H1 (cell line): ENCODE measurements at regions not wholly inside any gene's neighbourhood (a gene's known extent, or its start where the extent isn't known, plus 50 kb on each side); places are given as distances from the start of the nearest gene placed in this dataset.

Experiments
- CTCF ChIA-PET: fragments of 300-600 bp; sonication (Branson Sonifier 250); formaldehyde crosslinking; loops from one replicate; lab custom pipeline; 2021; ENCODE audit not compliant: partially characterized antibody; lab: Charles Lee
- POLR2A ChIA-PET: fragments of 300-600 bp; sonication (Branson Sonifier 250); formaldehyde crosslinking; loops from one replicate; lab custom pipeline; 2021; ENCODE audit warnings: inconsistent platforms; ENCODE audit not compliant: partially characterized antibody; lab: Charles Lee
- DNase-seq, 2 experiments: peaks; one replicate each; pipeline versions ENCODE4 v3.0.0 to v3.0.0-alpha.2; 2010 to 2022; ENCODE audit warnings: low spot score in 2 of 2, low read depth in 1 of 2, mixed read lengths in 1 of 2
- FAIRE-seq: peaks from 2 replicates; lab custom pipeline; 2011; peaks lifted over from hg19 to GRCh38; lab: Jason Lieb, UNC
- H2AFZ ChIP-seq: 2 replicates; pipeline ENCODE4 v1.8.1; 2012; ENCODE audit warnings: low read length, inconsistent platforms
- H2AK5ac ChIP-seq: 2 replicates; pipeline ENCODE4 v1.6.1; 2013; ENCODE audit warnings: low read depth, low read length
- H2BK120ac ChIP-seq: replicated peaks from 2 replicates; pipeline ENCODE3; 2013; ENCODE audit warnings: low read depth, low read length, inconsistent platforms
- H2BK12ac ChIP-seq: 2 replicates; pipeline ENCODE4 v1.6.1; 2013; ENCODE audit warnings: low read depth, low read length
- H2BK15ac ChIP-seq: 2 replicates; pipeline ENCODE4 v1.6.1; 2013; ENCODE audit warnings: low read length
- H2BK20ac ChIP-seq: 2 replicates; pipeline ENCODE4 v1.6.1; 2013; ENCODE audit warnings: low read length
- H2BK5ac ChIP-seq: 2 replicates; pipeline ENCODE4 v1.6.1; 2013; ENCODE audit warnings: low read depth, low read length
- H3K14ac ChIP-seq: 2 replicates; pipeline ENCODE4 v1.6.1; 2013; ENCODE audit warnings: inconsistent platforms; ENCODE audit not compliant: insufficient read length
- H3K18ac ChIP-seq: 2 replicates; pipeline ENCODE4 v1.6.1; 2013; ENCODE audit warnings: low read length; ENCODE audit errors: extremely low read depth
- H3K23ac ChIP-seq: 2 replicates; pipeline ENCODE4 v1.6.1; 2013; ENCODE audit warnings: inconsistent platforms; ENCODE audit not compliant: insufficient read length
- H3K23me2 ChIP-seq: 2 replicates; pipeline ENCODE4 v1.6.1; 2013; ENCODE audit warnings: low read depth, low read length
- H3K27ac ChIP-seq: 2 replicates; pipeline ENCODE4 v1.6.1; 2011; ENCODE audit warnings: low read depth, low read length, inconsistent platforms
- H3K27me3 ChIP-seq, 4 experiments: replicated peaks in 1 of 4; 1 replicate in 1 of 4; 2 replicates in 3 of 4; pipeline versions ENCODE4 v1.6.1 to v1.8.1; 2011 to 2013; ENCODE audit warnings: low read length in 3 of 4, mild to moderate bottlenecking in 3 of 4, inconsistent platforms in 2 of 4, mixed read lengths in 2 of 4, moderate library complexity in 1 of 4; ENCODE audit not compliant: control insufficient read depth in 3 of 4, insufficient read depth in 3 of 4; ENCODE audit errors: extremely low read depth in 1 of 4
- H3K36me3 ChIP-seq, 4 experiments: 2 replicates each; pipeline versions ENCODE4 v1.6.1 to v1.8.1; 2011 to 2013; ENCODE audit warnings: mild to moderate bottlenecking in 4 of 4, low read length in 3 of 4, moderate library complexity in 2 of 4, control low read depth in 1 of 4, inconsistent platforms in 1 of 4; ENCODE audit not compliant: insufficient read depth in 4 of 4, control insufficient read depth in 2 of 4
- H3K4ac ChIP-seq: replicated peaks from 2 replicates; pipeline ENCODE3; 2013; ENCODE audit warnings: low read length, low read depth, mixed read lengths, inconsistent platforms; ENCODE audit not compliant: insufficient read length
- H3K4me1 ChIP-seq, 4 experiments: replicated peaks in 1 of 4; 1 replicate in 1 of 4; 2 replicates in 3 of 4; pipeline versions ENCODE4 v1.6.1 to v1.8.1; 2011 to 2013; ENCODE audit warnings: low read length in 3 of 4, inconsistent platforms in 2 of 4, mixed read lengths in 1 of 4; ENCODE audit not compliant: insufficient read depth in 4 of 4, control insufficient read depth in 3 of 4
- H3K4me2 ChIP-seq, 2 experiments: 2 replicates each; pipeline versions ENCODE4 v1.6.1 to v1.8.1; 2011 to 2013; ENCODE audit warnings: low read depth in 2 of 2, low read length in 2 of 2, control low read depth in 1 of 2, inconsistent platforms in 1 of 2, mild to moderate bottlenecking in 1 of 2; ENCODE audit not compliant: insufficient read depth in 1 of 2
- H3K4me3 ChIP-seq, 4 experiments: fragments of 200-600, 300-600 bp in 1 of 4; sonication (generic), shearing (Covaris generic), sonication (Bioruptor Twin) in 1 of 4; 2 replicates each; pipeline versions ENCODE4 v1.5.1 to v1.8.1; 2011 to 2016; ENCODE audit warnings: low read length in 4 of 4, low read depth in 3 of 4, control low read depth in 2 of 4, inconsistent platforms in 2 of 4, mild to moderate bottlenecking in 2 of 4, mixed read lengths in 1 of 4, moderate library complexity in 1 of 4; ENCODE audit not compliant: insufficient read depth in 2 of 4; ENCODE audit errors: extremely low read depth in 1 of 4
- H3K56ac ChIP-seq: replicated peaks from 2 replicates; pipeline ENCODE3; 2013; ENCODE audit warnings: low read depth, mild to moderate bottlenecking, mixed read lengths, low read length, inconsistent platforms; ENCODE audit not compliant: insufficient read length
- H3K79me1 ChIP-seq: 2 replicates; pipeline ENCODE4 v1.6.1; 2013; ENCODE audit warnings: low read depth, low read length, control low read depth
- H3K79me2 ChIP-seq, 2 experiments: 2 replicates each; pipeline versions ENCODE4 v1.6.1 to v1.8.1; 2012 to 2013; ENCODE audit warnings: low read length in 2 of 2, mild to moderate bottlenecking in 2 of 2, inconsistent platforms in 1 of 2; ENCODE audit not compliant: insufficient read depth in 2 of 2, control insufficient read depth in 1 of 2
- H3K9ac ChIP-seq, 4 experiments: replicated peaks in 1 of 4; 1 replicate in 1 of 4; 2 replicates in 3 of 4; pipeline versions ENCODE4 v1.6.1 to v1.8.1; 2011 to 2013; ENCODE audit warnings: low read depth in 3 of 4, low read length in 3 of 4, control low read depth in 2 of 4, mild to moderate bottlenecking in 2 of 4, moderate library complexity in 2 of 4, inconsistent platforms in 1 of 4; ENCODE audit errors: extremely low read depth in 1 of 4
- H3K9me3 ChIP-seq, 2 experiments: 2 replicates each; pipeline versions ENCODE4 v1.6.1 to v1.8.1; 2012 to 2013; ENCODE audit warnings: mild to moderate bottlenecking in 2 of 2, moderate library complexity in 2 of 2, control low read depth in 1 of 2, inconsistent platforms in 1 of 2, low read depth in 1 of 2, low read length in 1 of 2, mixed read lengths in 1 of 2; ENCODE audit not compliant: insufficient read depth in 2 of 2
- H4K20me1 ChIP-seq, 2 experiments: replicated peaks in 1 of 2; 2 replicates each; pipeline versions ENCODE3 to v1.8.1; 2011 to 2013; ENCODE audit warnings: inconsistent platforms in 2 of 2, low read length in 2 of 2, mild to moderate bottlenecking in 1 of 2; ENCODE audit not compliant: insufficient read depth in 2 of 2, control insufficient read depth in 1 of 2
- H4K5ac ChIP-seq: 2 replicates; pipeline ENCODE4 v1.6.1; 2013; ENCODE audit warnings: low read length, low read depth, mixed read lengths, inconsistent platforms; ENCODE audit not compliant: insufficient read length
- H4K8ac ChIP-seq: 2 replicates; pipeline ENCODE4 v1.8.0; 2013; ENCODE audit warnings: mild to moderate bottlenecking, moderate library complexity, low read length, inconsistent platforms; ENCODE audit not compliant: insufficient read depth; ENCODE audit errors: extremely low read depth
- H4K91ac ChIP-seq: replicated peaks from 2 replicates; pipeline ENCODE3; 2013; ENCODE audit warnings: low read length, mixed read lengths, inconsistent platforms; ENCODE audit not compliant: insufficient read length
- KDM5A ChIP-seq: fragments of 200-600 bp; IDR thresholded peaks from 2 replicates; pipeline ENCODE4 v1.7.1; 2012; ENCODE audit warnings: mild to moderate bottlenecking, low read length, inconsistent platforms, mixed read lengths
- WGBS, 2 experiments: shearing (Covaris generic) in 1 of 2; methylation state at CpG; one replicate each; pipeline versions ENCODE4 v1.1.6 to v1.1.7; 2013 to 2015; ENCODE audit warnings: low lambda C conversion rate in 2 of 2, mixed read lengths in 2 of 2, inconsistent platforms in 1 of 2, low coverage in 1 of 2, missing lambda C conversion rate in 1 of 2; ENCODE audit not compliant: insufficient replicate concordance in 2 of 2, insufficient coverage in 1 of 2, insufficient read length in 1 of 2; ENCODE audit errors: extremely low coverage in 1 of 2, missing lambda C conversion rate in 1 of 2; 5-methylcytosine and 5-hydroxymethylcytosine counted together

DNA sequence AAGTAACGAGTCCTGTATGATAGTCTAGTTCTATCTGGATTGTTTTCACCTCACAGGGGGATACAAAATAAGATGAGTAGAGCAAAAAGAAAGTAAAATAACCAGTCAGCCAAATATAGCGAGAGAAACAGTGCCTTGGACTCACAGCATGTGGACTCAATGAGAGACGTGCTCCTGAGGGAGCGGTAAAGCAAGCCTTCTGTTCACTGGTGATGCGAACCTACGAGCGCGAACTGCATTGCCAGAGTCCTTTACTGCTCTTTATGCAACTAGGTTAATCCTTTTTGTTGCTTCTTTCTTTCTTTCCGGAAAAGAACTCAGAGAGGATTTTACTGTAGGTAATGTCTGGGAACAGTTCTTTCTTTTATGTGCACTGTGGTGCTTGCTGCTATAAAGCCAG lies 132.7 kb downstream of the ANXA1 start:
- WGBS, 2 experiments = 92% methylated on average over 9 of the region's 9 CpGs; no CpG with 5 or more reads in 1 of the 2 experiments
- Histone ChIP-seq H3K4me2 (no peak overlapping the region), H3K27me3 (no peaks in the 10 kb centered on the region), H3K36me3 (no peaks in the 10 kb centered on the region), H3K56ac (no peak overlapping the region), H3K79me1 (no peaks in the 10 kb centered on the region), H2AFZ (peak overlapping the region; percentile 79; the same call in 1 of the 2 replicates), H3K27ac (no peak overlapping the region), H2BK5ac (no peak overlapping the region), H4K8ac (no peak overlapping the region), H3K14ac (no peak overlapping the region), H4K5ac (no peak overlapping the region), H2BK12ac (no peak overlapping the region), H3K23ac (no peak overlapping the region), H4K20me1 (no peaks in the 10 kb centered on the region), H2BK20ac (no peak overlapping the region), H3K79me2 (no peaks in the 10 kb centered on the region), H2BK120ac (no peak overlapping the region), H2AK5ac (no peak overlapping the region), H4K91ac (no peak overlapping the region), H3K18ac (no peak overlapping the region), H2BK15ac (no peak overlapping the region), H3K9ac (no peak overlapping the region), H3K4me3 (no peak overlapping the region), H3K4me1 (no peaks in the 10 kb centered on the region), H3K9me3 (no peaks in the 10 kb centered on the region), H3K23me2 (no peaks in the 10 kb centered on the region), H3K4ac (no peak overlapping the region)
- ChIA-PET CTCF (interaction anchor here (1.0 to 1.4 kb wide), 2 partner anchors 15 to 282 kb away, joined by 3 read pairs; no protein-coding TSS in a partner anchor), POLR2A (no interaction called here)
- FAIRE-seq (no peak), DNase-seq (no peak)
- TF ChIP-seq KDM5A = no peak
